Panc1 (cell line): ENCODE measurements at regions not wholly inside any gene's neighbourhood (a gene's known extent, or its start where the extent isn't known, plus 50 kb on each side); places are given as distances from the start of the nearest gene placed in this dataset.

Experiments used
- ATAC-seq: fragments of 200-7000 bp; cut with Tn5 transposase; 2 replicates; pipeline ENCODE4 v1.9.1; 2020; ENCODE audit warnings: mild to moderate bottlenecking, moderate library complexity
- BruUV-seq: library from RNA; stranded (reverse); fragments of 400-500 nt; replicated peaks from 2 replicates; lab custom pipeline; 2021; lab: Mats Ljungman, UMichigan
- CTCF ChIA-PET: fragments of 300-600 bp; sonication (Branson Sonifier 250); formaldehyde crosslinking; loops from one replicate; lab custom pipeline; 2022; ENCODE audit warnings: antibody characterized with exemption; lab: Charles Lee
- POLR2A ChIA-PET: fragments of 300-600 bp; sonication (Branson Sonifier 250); formaldehyde crosslinking; loops from one replicate; lab custom pipeline; 2022; ENCODE audit warnings: antibody characterized with exemption; lab: Charles Lee
- DNase-seq: peaks from one replicate; pipeline ENCODE4 v3.0.0-alpha.2; 2010; ENCODE audit warnings: low read depth, low spot score
- H3K27ac ChIP-seq: 2 replicates; pipeline ENCODE4 v1.5.1; 2011; ENCODE audit warnings: mild to moderate bottlenecking, low read length, inconsistent platforms
- H3K27me3 ChIP-seq: fragments of 200-500 bp; sonication (Bioruptor generic); 2 replicates; pipeline ENCODE4 v1.6.0; 2014; ENCODE audit warnings: low read length, inconsistent platforms; ENCODE audit not compliant: control insufficient read depth, insufficient read depth
- H3K36me3 ChIP-seq: fragments of 200-500 bp; sonication (Bioruptor generic); 2 replicates; pipeline ENCODE4 v1.5.1; 2014; ENCODE audit warnings: inconsistent platforms, mild to moderate bottlenecking, low read length, moderate library complexity; ENCODE audit not compliant: control insufficient read depth, insufficient read depth
- H3K4me1 ChIP-seq: 2 replicates; pipeline ENCODE4 v1.5.1; 2011; ENCODE audit warnings: inconsistent platforms, mild to moderate bottlenecking, low read length, moderate library complexity; ENCODE audit not compliant: control insufficient read depth, insufficient read depth
- H3K4me3 ChIP-seq, 2 experiments: 2 replicates each; pipeline ENCODE4 v1.5.1; 2011 to 2012; ENCODE audit warnings: low read depth in 2 of 2, low read length in 2 of 2, mild to moderate bottlenecking in 2 of 2, inconsistent platforms in 1 of 2, moderate library complexity in 1 of 2
- H3K9me3 ChIP-seq: fragments of 200-500 bp; sonication (Bioruptor generic); 2 replicates; pipeline ENCODE4 v1.5.1; 2014; ENCODE audit warnings: low read depth, mild to moderate bottlenecking, inconsistent platforms, low read length, moderate library complexity; ENCODE audit not compliant: control insufficient read depth, insufficient read depth
- CTCF ChIP-seq: fragments of 450-650 bp; IDR thresholded peaks from 2 replicates; pipeline ENCODE4 v1.5.1; 2017; ENCODE audit warnings: mild to moderate bottlenecking
- POLR2AphosphoS5 ChIP-seq: IDR thresholded peaks from 2 replicates; pipeline ENCODE4 v1.6.1; 2012; ENCODE audit warnings: mild to moderate bottlenecking, low read depth, low read length, moderate library complexity
- REST ChIP-seq, 2 experiments: IDR thresholded peaks; 2 replicates each; pipeline ENCODE4 v1.6.1; 2011 to 2012; ENCODE audit warnings: low read depth in 2 of 2, control low read depth in 1 of 2, low read length in 1 of 2, mild to moderate bottlenecking in 1 of 2, moderate library complexity in 1 of 2; ENCODE audit not compliant: insufficient read depth in 1 of 2
- SIN3A ChIP-seq: IDR thresholded peaks from 2 replicates; pipeline ENCODE4 v1.6.1; 2012; ENCODE audit warnings: low read depth, mild to moderate bottlenecking, low read length, moderate library complexity, borderline replicate concordance; ENCODE audit not compliant: insufficient read depth
- TCF7L2 ChIP-seq: IDR thresholded peaks from 2 replicates; pipeline ENCODE4 v1.6.1; 2011; ENCODE audit warnings: mild to moderate bottlenecking, low read depth, low read length, inconsistent platforms
- in situ Hi-C: cut with HindIII; loops from 2 replicates; pipeline ENCODE4 v1.10.0; 2016; ENCODE audit warnings: low sequenced_read_pairs, low pct_unique_long_range_greater_than_20kb
- intact Hi-C: fragments of 100-400 bp; cut with micrococcal nuclease; formaldehyde crosslinking; loops from one replicate; pipeline ENCODE4 v1.10.0; 2022; ENCODE audit not compliant: unreplicated experiment

- in situ Hi-C loops (no loop called here), intact Hi-C loops (no loop called here)
- ChIA-PET POLR2A (no interaction called here), CTCF (no interaction called here)
- no peaks in the 10 kb centered on the region for H3K9me3 ChIP-seq
- no peak for DNase-seq
- no peak overlapping the region for H3K4me3 ChIP-seq
- no peaks in the 10 kb centered on the region for H3K36me3 ChIP-seq
- no peaks in the 10 kb centered on the region for H3K4me1 ChIP-seq
- BruUV-seq: no TSS peak
- H3K27ac ChIP-seq: no peak overlapping the region
- no peaks in the 10 kb centered on the region for H3K27me3 ChIP-seq
- ATAC-seq: no peak
- no peak for TF ChIP-seq REST (IDR thresholded peaks at IDR 0.05; ENCODE audit: insufficient read depth in 1 of 2, low read depth in 2 of 2, low read length in 1 of 2)
- TF ChIP-seq POLR2AphosphoS5: no peak
- no peak for TF ChIP-seq SIN3A
- TF ChIP-seq CTCF: no peak
- TF ChIP-seq TCF7L2: no peak
Observed at GRCh38 chr12:115097416-115097815, 413.4 kb upstream of the TBX3 start.

- ATAC-seq (no peak), DNase-seq (no peak)
- Histone ChIP-seq H3K9me3 (no peaks in the 10 kb centered on the region), H3K27ac (no peak overlapping the region), H3K4me1 (no peaks in the 10 kb centered on the region), H3K4me3 (no peak overlapping the region), H3K27me3 (no peaks in the 10 kb centered on the region), H3K36me3 (no peaks in the 10 kb centered on the region)
- intact Hi-C loops: no loop called here
- POLR2A ChIA-PET: no interaction called here
- no TSS peak for BruUV-seq
- in situ Hi-C loops: no loop called here
- no peak for TF ChIP-seq REST (IDR thresholded peaks at IDR 0.05; ENCODE audit: insufficient read depth in 1 of 2, low read depth in 2 of 2, low read length in 1 of 2)
- no peak for TF ChIP-seq TCF7L2
- no peak for TF ChIP-seq SIN3A
- no peak for TF ChIP-seq CTCF
- CTCF ChIA-PET: no interaction called here
Observed at GRCh38 chr12:115096588-115097397, 412.8 kb upstream of the TBX3 start.
